ENCODE measurements at regions not wholly inside any gene's neighbourhood (a gene's known extent, or its start where the extent isn't known, plus 50 kb on each side); places are given as distances from the start of the nearest gene placed in this dataset.

- H3K9me3 Mint-ChIP-seq (ENCODE audit: low read depth), result peaks cover 19% of the 10 kb centered on the region
- H3K27me3 Mint-ChIP-seq (ENCODE audit: low read depth), result no peaks in the 10 kb centered on the region
- no peak for TF ChIP-seq CTCF (IDR thresholded peaks at IDR 0.05)
- no peak overlapping the region for H3K4me3 Mint-ChIP-seq (ENCODE audit: unreplicated experiment)
- no peak overlapping the region for H3K27ac Mint-ChIP-seq (ENCODE audit: unreplicated experiment)
- H3K4me1 Mint-ChIP-seq (ENCODE audit: low read depth), result no peaks in the 10 kb centered on the region
- no peak for DNase-seq (ENCODE audit: low spot score)
- H3K36me3 Mint-ChIP-seq (ENCODE audit: low read depth), result peaks cover 2% of the 10 kb centered on the region
Measured at GRCh38 chr18:8974696-8975095, 127.8 kb upstream of the NDUFV2 start.

GRCh38 chr18:8975624-8976023 is 126.9 kb upstream of the NDUFV2 start:
- H3K4me1 Mint-ChIP-seq (ENCODE audit: low read depth), result peaks cover 3% of the 10 kb centered on the region
- H3K36me3 Mint-ChIP-seq (ENCODE audit: low read depth), result peaks cover 2% of the 10 kb centered on the region
- no peak for TF ChIP-seq CTCF (IDR thresholded peaks at IDR 0.05)
- H3K27me3 Mint-ChIP-seq (ENCODE audit: low read depth), result no peaks in the 10 kb centered on the region
- H3K27ac Mint-ChIP-seq (ENCODE audit: unreplicated experiment), result no peak overlapping the region
- DNase-seq (ENCODE audit: low spot score), result no peak
- no peak overlapping the region for H3K4me3 Mint-ChIP-seq (ENCODE audit: unreplicated experiment)
- H3K9me3 Mint-ChIP-seq (ENCODE audit: low read depth), result peaks cover 19% of the 10 kb centered on the region

- peaks cover 10% of the 10 kb centered on the region for H3K4me1 Mint-ChIP-seq (ENCODE audit: low read depth)
- no peak overlapping the region for H3K4me3 Mint-ChIP-seq (ENCODE audit: unreplicated experiment)
- DNase-seq (ENCODE audit: low spot score), result no peak
- H3K36me3 Mint-ChIP-seq (ENCODE audit: low read depth), result peaks cover 2% of the 10 kb centered on the region
- H3K27me3 Mint-ChIP-seq (ENCODE audit: low read depth), result no peaks in the 10 kb centered on the region
- peaks cover 19% of the 10 kb centered on the region for H3K9me3 Mint-ChIP-seq (ENCODE audit: low read depth)
- no peak for TF ChIP-seq CTCF (IDR thresholded peaks at IDR 0.05)
- H3K27ac Mint-ChIP-seq (ENCODE audit: unreplicated experiment), result no peak overlapping the region
Measured at GRCh38 chr18:8976606-8977005, 125.9 kb upstream of the NDUFV2 start.

GRCh38 chr18:8977166-8977565 is 125.3 kb upstream of the NDUFV2 start:
- Mint-ChIP-seq H3K36me3 (ENCODE audit: low read depth) (peaks cover 2% of the 10 kb centered on the region), H3K4me3 (ENCODE audit: unreplicated experiment) (no peak overlapping the region), H3K4me1 (ENCODE audit: low read depth) (peaks cover 11% of the 10 kb centered on the region), H3K9me3 (ENCODE audit: low read depth) (peaks cover 19% of the 10 kb centered on the region), H3K27ac (ENCODE audit: unreplicated experiment) (no peak overlapping the region), H3K27me3 (ENCODE audit: low read depth) (no peaks in the 10 kb centered on the region)
- no peak for TF ChIP-seq CTCF (IDR thresholded peaks at IDR 0.05)
- no peak for DNase-seq (ENCODE audit: low spot score)

GRCh38 chr18:8977701-8978100 is 124.8 kb upstream of the NDUFV2 start:
- Mint-ChIP-seq H3K27me3 (ENCODE audit: low read depth) (no peaks in the 10 kb centered on the region), H3K9me3 (ENCODE audit: low read depth) (peaks cover 19% of the 10 kb centered on the region), H3K4me3 (ENCODE audit: unreplicated experiment) (no peak overlapping the region), H3K36me3 (ENCODE audit: low read depth) (peaks cover 2% of the 10 kb centered on the region), H3K4me1 (ENCODE audit: low read depth) (peaks cover 16% of the 10 kb centered on the region), H3K27ac (ENCODE audit: unreplicated experiment) (no peak overlapping the region)
- no peak for TF ChIP-seq CTCF (IDR thresholded peaks at IDR 0.05)
- DNase-seq (ENCODE audit: low spot score), result no peak
